ENCODE measurements at regions not wholly inside any gene's neighbourhood (a gene's known extent, or its start where the extent isn't known, plus 50 kb on each side); places are given as distances from the start of the nearest gene placed in this dataset.

DNA sequence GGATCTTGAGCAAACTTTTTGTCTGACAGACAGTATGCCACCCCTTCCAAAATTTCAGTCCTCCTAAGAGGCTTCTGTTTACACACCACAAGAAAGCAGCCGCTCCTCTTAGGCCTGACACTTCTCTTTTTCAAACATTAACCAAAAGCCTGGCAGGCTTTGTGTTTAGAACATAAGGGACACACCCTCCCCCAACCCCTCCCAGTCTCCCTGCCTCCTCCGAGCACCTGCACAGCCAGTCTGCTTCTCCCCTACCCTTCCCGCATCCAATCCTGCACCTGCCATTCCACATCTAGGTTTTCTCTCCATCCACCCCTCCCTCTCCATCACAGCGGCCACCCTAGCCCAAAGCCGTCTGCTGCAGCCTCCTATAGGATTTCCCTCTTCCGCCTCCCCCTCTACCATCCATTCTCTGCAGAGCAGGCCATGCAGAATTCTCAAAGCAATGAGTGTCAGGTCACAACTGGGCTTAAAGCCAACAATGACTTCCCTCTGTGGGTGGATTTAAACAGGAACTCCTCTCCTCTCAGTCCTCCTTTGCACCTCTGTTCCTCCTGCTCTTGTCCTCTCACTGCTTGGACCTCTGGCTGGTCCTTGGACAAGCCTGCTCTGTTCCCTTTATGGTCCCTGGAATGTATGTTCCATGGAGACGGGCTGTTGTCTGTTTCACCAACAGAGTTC is 478.2 kb downstream of the NPHP4 start:
- TF ChIP-seq, protein P1, sequence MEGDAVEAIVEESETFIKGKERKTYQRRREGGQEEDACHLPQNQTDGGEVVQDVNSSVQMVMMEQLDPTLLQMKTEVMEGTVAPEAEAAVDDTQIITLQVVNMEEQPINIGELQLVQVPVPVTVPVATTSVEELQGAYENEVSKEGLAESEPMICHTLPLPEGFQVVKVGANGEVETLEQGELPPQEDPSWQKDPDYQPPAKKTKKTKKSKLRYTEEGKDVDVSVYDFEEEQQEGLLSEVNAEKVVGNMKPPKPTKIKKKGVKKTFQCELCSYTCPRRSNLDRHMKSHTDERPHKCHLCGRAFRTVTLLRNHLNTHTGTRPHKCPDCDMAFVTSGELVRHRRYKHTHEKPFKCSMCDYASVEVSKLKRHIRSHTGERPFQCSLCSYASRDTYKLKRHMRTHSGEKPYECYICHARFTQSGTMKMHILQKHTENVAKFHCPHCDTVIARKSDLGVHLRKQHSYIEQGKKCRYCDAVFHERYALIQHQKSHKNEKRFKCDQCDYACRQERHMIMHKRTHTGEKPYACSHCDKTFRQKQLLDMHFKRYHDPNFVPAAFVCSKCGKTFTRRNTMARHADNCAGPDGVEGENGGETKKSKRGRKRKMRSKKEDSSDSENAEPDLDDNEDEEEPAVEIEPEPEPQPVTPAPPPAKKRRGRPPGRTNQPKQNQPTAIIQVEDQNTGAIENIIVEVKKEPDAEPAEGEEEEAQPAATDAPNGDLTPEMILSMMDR (IDR thresholded peaks at IDR 0.05), result no peak
- TF ChIP-seq POLR2A (IDR thresholded peaks at IDR 0.05) (no peak), POLR2AphosphoS5 (IDR thresholded peaks at IDR 0.05) (no peak)
